ENCODE measurements at regions not wholly inside any gene's neighbourhood (a gene's known extent, or its start where the extent isn't known, plus 50 kb on each side); places are given as distances from the start of the nearest gene placed in this dataset.
A peak's percentile ranks its signal among the peaks of the same experiment; 100 is the strongest.

GRCh38 chr11:56916162-56916561 lies 72.6 kb upstream of the OR5AK2 start:
- Histone ChIP-seq H3K9me3 (no peaks in the 10 kb centered on the region), H3K4me3 (no peak overlapping the region), H3K27ac (no peak overlapping the region), H3K27me3 (no peaks in the 10 kb centered on the region), H3K36me3 (replicated peaks in 1 of 2; ENCODE audit: insufficient read depth in 1 of 2, low read depth in 2 of 2) (no peaks in the 10 kb centered on the region), H3K4me1 (no peaks in the 10 kb centered on the region)
- no peak for ATAC-seq
- TF ChIP-seq POLR2A (IDR thresholded peaks at IDR 0.05): no peak
- TF ChIP-seq CTCF (IDR thresholded peaks at IDR 0.05): no peak
- intact Hi-C loops (cut with DNase I): no loop called here
- DNase-seq: no peak
- 33 to 36% methylated on average over 5 of the region's 5 CpGs for WGBS, 2 donors

GRCh38 chr11:56911312-56911711 lies 77.4 kb upstream of the OR5AK2 start:
- ATAC-seq (no peak), DNase-seq (no peak)
- no peak overlapping the region for H3K4me3 ChIP-seq
- no peaks in the 10 kb centered on the region for H3K4me1 ChIP-seq
- intact Hi-C loops (cut with DNase I): no loop called here
- H3K9me3 ChIP-seq: no peaks in the 10 kb centered on the region
- H3K27ac ChIP-seq: peak overlapping the region in 1 of 4 donors; percentile 37
- no peaks in the 10 kb centered on the region for H3K36me3 ChIP-seq (replicated peaks in 1 of 2; ENCODE audit: insufficient read depth in 1 of 2, low read depth in 2 of 2)
- TF ChIP-seq POLR2A (IDR thresholded peaks at IDR 0.05): no peak
- TF ChIP-seq CTCF (IDR thresholded peaks at IDR 0.05): no peak
- whole genome bisulfite sequencing, 2 donors: 47 to 48% methylated on average over 5 of the region's 5 CpGs
- no peaks in the 10 kb centered on the region for H3K27me3 ChIP-seq

- H3K27ac ChIP-seq: peak overlapping the region in 2 of 4 donors; percentile 13 to 37
- H3K9me3 ChIP-seq: no peaks in the 10 kb centered on the region
- intact Hi-C loops (cut with DNase I): no loop called here
- 65 to 73% methylated on average over 9 of the region's 9 CpGs for WGBS, 2 donors
- no peak for TF ChIP-seq POLR2A (IDR thresholded peaks at IDR 0.05)
- TF ChIP-seq CTCF (IDR thresholded peaks at IDR 0.05): no peak
- no peak overlapping the region for H3K4me3 ChIP-seq
- H3K36me3 ChIP-seq (replicated peaks in 1 of 2; ENCODE audit: insufficient read depth in 1 of 2, low read depth in 2 of 2): no peaks in the 10 kb centered on the region
- DNase-seq: no peak
- H3K4me1 ChIP-seq: no peaks in the 10 kb centered on the region
- ATAC-seq: peak; percentile 40
- H3K27me3 ChIP-seq: no peaks in the 10 kb centered on the region
Observed at GRCh38 chr11:56910785-56911184, 77.9 kb upstream of the OR5AK2 start.

GRCh38 chr11:56910046-56910773 lies 78.5 kb upstream of the OR5AK2 start:
- Histone ChIP-seq H3K4me3 (no peak overlapping the region), H3K27ac (peak overlapping the region in 1 of 4 donors; percentile 37), H3K27me3 (no peaks in the 10 kb centered on the region), H3K36me3 (replicated peaks in 1 of 2; ENCODE audit: insufficient read depth in 1 of 2, low read depth in 2 of 2) (no peaks in the 10 kb centered on the region), H3K9me3 (no peaks in the 10 kb centered on the region), H3K4me1 (no peaks in the 10 kb centered on the region)
- intact Hi-C loops (cut with DNase I): no loop called here
- TF ChIP-seq CTCF (IDR thresholded peaks at IDR 0.05) (no peak), POLR2A (IDR thresholded peaks at IDR 0.05) (no peak)
- DNase-seq (peak in 1 of 4 donors; percentile 12), ATAC-seq (peak; percentile 73)
- whole genome bisulfite sequencing, 2 donors: 22 to 29% methylated on average over 10 of the region's 10 CpGs

- no peaks in the 10 kb centered on the region for H3K4me1 ChIP-seq
- no peak for TF ChIP-seq CTCF (IDR thresholded peaks at IDR 0.05)
- no peak for TF ChIP-seq POLR2A (IDR thresholded peaks at IDR 0.05)
- no peak overlapping the region for H3K4me3 ChIP-seq
- no peak overlapping the region for H3K27ac ChIP-seq
- H3K36me3 ChIP-seq (replicated peaks in 1 of 2; ENCODE audit: insufficient read depth in 1 of 2, low read depth in 2 of 2): no peaks in the 10 kb centered on the region
- DNase-seq (no peak), ATAC-seq (no peak)
- H3K27me3 ChIP-seq: no peaks in the 10 kb centered on the region
- intact Hi-C loops (cut with DNase I): no loop called here
- H3K9me3 ChIP-seq: no peaks in the 10 kb centered on the region
- WGBS, 2 donors: 84 to 97% methylated on average over 1 of the region's 1 CpG
Observed at GRCh38 chr11:56909563-56909962, 79.2 kb upstream of the OR5AK2 start.
